H1 (cell line): ENCODE measurements at regions not wholly inside any gene's neighbourhood (a gene's known extent, or its start where the extent isn't known, plus 50 kb on each side); places are given as distances from the start of the nearest gene placed in this dataset.

Experiments
- EGR1 ChIP-seq: IDR thresholded peaks from 2 replicates; pipeline ENCODE4 v1.6.1; 2011; ENCODE audit warnings: low read depth, low read length, borderline replicate concordance
- USF2 ChIP-seq: IDR thresholded peaks from 2 replicates; pipeline ENCODE4 v1.6.1; 2011; ENCODE audit warnings: low read length, improper control_type of control experiment

GRCh38 chr4:37070041-37070440 is 174.5 kb upstream of the NWD2 start (continued):
- TF ChIP-seq USF2 (no peak), EGR1 (no peak)
- TF ChIP-seq, all 59 proteins: peak for 0
